GM12878 (cell line): ENCODE measurements at regions not wholly inside any gene's neighbourhood (a gene's known extent, or its start where the extent isn't known, plus 50 kb on each side); places are given as distances from the start of the nearest gene placed in this dataset.

ENCODE experiments used
- ATAC-seq: fragments of 200-7000 bp; cut with Tn5 transposase; 3 replicates; pipeline ENCODE4 v1.9.1; 2020; ENCODE audit warnings: mild to moderate bottlenecking, moderate library complexity
- BruUV-seq: library from RNA; stranded (reverse); fragments of 400-500 nt; replicated peaks from 2 replicates; lab custom pipeline; 2021; lab: Mats Ljungman, UMichigan
- CTCF ChIA-PET: fragments of 300-600 bp; sonication (Branson Sonifier 250); formaldehyde crosslinking; extraction: SDS; loops from one replicate; lab custom pipeline; 2021; ENCODE audit warnings: inconsistent platforms; lab: Yijun Ruan, JAX
- POLR2A ChIA-PET: fragments of 350-600 bp; formaldehyde crosslinking; extraction: SDS; loops from one replicate; lab custom pipeline; 2021; ENCODE audit warnings: inconsistent platforms; lab: Charles Lee
- RAD21 ChIA-PET: fragments of 300-600 bp; sonication (Branson Sonifier 250); formaldehyde crosslinking; loops from one replicate; lab custom pipeline; 2023; ENCODE audit warnings: antibody characterized with exemption; ENCODE audit not compliant: unreplicated experiment; lab: Charles Lee
- SMC1A ChIA-PET: fragments of 300-600 bp; sonication (Branson Sonifier 250); formaldehyde crosslinking; loops from one replicate; lab custom pipeline; 2023; ENCODE audit not compliant: unreplicated experiment, uncharacterized antibody; lab: Charles Lee
- DNase-seq: peaks from one replicate; pipeline ENCODE4 v3.0.0-alpha.2; 2011; ENCODE audit warnings: low read depth, low spot score
- FAIRE-seq: peaks from 3 replicates; lab custom pipeline; 2011; peaks lifted over from hg19 to GRCh38; lab: Jason Lieb, UNC
- H2AFZ ChIP-seq: 2 replicates; pipeline ENCODE4 v1.6.0; 2011; ENCODE audit warnings: low read depth, low read length, control low read depth; ENCODE audit not compliant: control insufficient read depth
- H3K27ac ChIP-seq: 2 replicates; pipeline ENCODE4 v1.5.1; 2011; ENCODE audit warnings: control low read depth; ENCODE audit not compliant: control insufficient read depth, insufficient read depth
- H3K27me3 ChIP-seq, 2 experiments: replicated peaks in 1 of 2; 2 replicates each; pipeline versions ENCODE4 v1.6.0 to v1.6.1; 2011; ENCODE audit warnings: low read length in 1 of 2; ENCODE audit not compliant: control insufficient read depth in 2 of 2, insufficient read depth in 2 of 2
- H3K36me3 ChIP-seq, 2 experiments: 2 replicates each; pipeline ENCODE4 v1.5.1; 2011; ENCODE audit warnings: low read length in 1 of 2; ENCODE audit not compliant: control insufficient read depth in 2 of 2, insufficient read depth in 2 of 2
- H3K4me1 ChIP-seq: 2 replicates; pipeline ENCODE4 v1.6.1; 2011; ENCODE audit warnings: mild to moderate bottlenecking, low read length, moderate library complexity, mixed read lengths; ENCODE audit not compliant: control insufficient read depth, insufficient read depth
- H3K4me2 ChIP-seq: 2 replicates; pipeline ENCODE4 v1.6.0; 2011; ENCODE audit warnings: control low read depth; ENCODE audit not compliant: control insufficient read depth, insufficient read depth
- H3K4me3 ChIP-seq: fragments of 200-600 bp; sonication (generic); 2 replicates; pipeline ENCODE4 v1.5.1; 2016
- H3K79me2 ChIP-seq: 2 replicates; pipeline ENCODE4 v1.6.0; 2011; ENCODE audit warnings: low read length; ENCODE audit not compliant: control insufficient read depth, insufficient read depth
- H3K9ac ChIP-seq: 2 replicates; pipeline ENCODE4 v1.8.0; 2011; ENCODE audit warnings: low read length, control low read depth, mixed read lengths; ENCODE audit not compliant: control insufficient read depth, insufficient read depth
- H3K9me3 ChIP-seq: replicated peaks from 3 replicates; pipeline ENCODE4 v1.5.1; 2011; ENCODE audit warnings: mild to moderate bottlenecking, low read length; ENCODE audit not compliant: control insufficient read depth, insufficient read depth
- H4K20me1 ChIP-seq: 2 replicates; pipeline ENCODE4 v1.6.0; 2011; ENCODE audit not compliant: control insufficient read depth, insufficient read depth
- BCL11A ChIP-seq: IDR thresholded peaks from 2 replicates; pipeline ENCODE4 v1.6.1; 2011; ENCODE audit warnings: low read depth, low read length
- BRCA1 ChIP-seq: IDR thresholded peaks from 2 replicates; pipeline ENCODE4 v1.6.1; 2011; ENCODE audit warnings: low read depth, low read length, improper control_type of control experiment
- JUND ChIP-seq: IDR thresholded peaks from 2 replicates; pipeline ENCODE4 v1.6.1; 2012; ENCODE audit warnings: low read depth, mild to moderate bottlenecking, low read length, improper control_type of control experiment, moderate library complexity
- KAT2A ChIP-seq: conservative IDR thresholded peaks from 2 replicates; pipeline ENCODE4 v1.6.1; 2011; ENCODE audit warnings: low read depth, low read length; ENCODE audit not compliant: control insufficient read depth
- NFXL1 ChIP-seq: fragments of 450-650 bp; IDR thresholded peaks from 2 replicates; pipeline ENCODE4 v1.6.1; 2017; ENCODE audit warnings: antibody characterized with exemption, mild to moderate bottlenecking, borderline replicate concordance
- NFYB ChIP-seq: IDR thresholded peaks from 2 replicates; pipeline ENCODE4 v1.6.1; 2011; ENCODE audit warnings: low read depth, mild to moderate bottlenecking, low read length, improper control_type of control experiment, moderate library complexity; ENCODE audit not compliant: insufficient read depth
- SKIL ChIP-seq: fragments of 450-650 bp; IDR thresholded peaks from 2 replicates; pipeline ENCODE4 v1.6.1; 2017; ENCODE audit warnings: mild to moderate bottlenecking, low read depth, inconsistent platforms; ENCODE audit not compliant: poor library complexity, severe bottlenecking
- SPI1 ChIP-seq: IDR thresholded peaks from 2 replicates; pipeline ENCODE4 v1.6.1; 2011; ENCODE audit warnings: low read depth, mild to moderate bottlenecking, low read length, moderate library complexity, borderline replicate concordance; ENCODE audit not compliant: insufficient read depth
- SREBF1 ChIP-seq: IDR thresholded peaks from 2 replicates; pipeline ENCODE4 v1.6.1; 2012; ENCODE audit warnings: mild to moderate bottlenecking, low read length
- SREBF2 ChIP-seq: IDR thresholded peaks from 2 replicates; pipeline ENCODE4 v1.6.1; 2012; ENCODE audit warnings: mild to moderate bottlenecking, low read length
- STAT1 ChIP-seq: fragments of 450-650 bp; conservative IDR thresholded peaks from 2 replicates; pipeline ENCODE4 v1.6.1; 2014; ENCODE audit warnings: antibody characterized with exemption, mild to moderate bottlenecking
- YY1 ChIP-seq: IDR thresholded peaks from 2 replicates; pipeline ENCODE4 v1.6.1; 2011; ENCODE audit warnings: low read depth, mild to moderate bottlenecking, low read length
- ZBTB33 ChIP-seq: fragments of 450-650 bp; IDR thresholded peaks from 2 replicates; pipeline ENCODE4 v1.6.1; 2017; ENCODE audit warnings: mild to moderate bottlenecking
- ZBTB4 ChIP-seq: fragments of 450-650 bp; formaldehyde crosslinking; IDR thresholded peaks from 2 replicates; pipeline ENCODE4 v1.4.0; 2022; ENCODE audit warnings: mild to moderate bottlenecking, moderate library complexity
- ZNF622 ChIP-seq: fragments of 450-650 bp; IDR thresholded peaks from 2 replicates; pipeline ENCODE4 v1.6.1; 2017; ENCODE audit warnings: mild to moderate bottlenecking, inconsistent platforms
- ZZZ3 ChIP-seq: IDR thresholded peaks from 2 replicates; pipeline ENCODE4 v1.6.1; 2011; ENCODE audit warnings: low read depth; ENCODE audit not compliant: control insufficient read depth, insufficient read length
- WGBS: methylation state at CpG from one replicate; pipeline ENCODE4 v1.1.6; 2016; ENCODE audit warnings: low lambda C conversion rate; ENCODE audit not compliant: insufficient replicate concordance, insufficient coverage; ENCODE audit errors: missing lambda C conversion rate; 5-methylcytosine and 5-hydroxymethylcytosine counted together
- in situ Hi-C: fragments of 300-500 bp; cut with MboI; formaldehyde crosslinking; loops from 9 replicates; pipeline ENCODE4 v1.14.3; 2018; ENCODE audit warnings: mixed read lengths
- intact Hi-C: fragments of 100-400 bp; cut with micrococcal nuclease; formaldehyde crosslinking; loops from one replicate; pipeline ENCODE4 v1.14.2; 2022; ENCODE audit not compliant: unreplicated experiment

- no TSS peak for BruUV-seq
- in situ Hi-C loops (no loop called here), intact Hi-C loops (no loop called here)
- no peak overlapping the region for H3K27ac ChIP-seq
- H4K20me1 ChIP-seq = no peaks in the 10 kb centered on the region
- no peak overlapping the region for H3K4me2 ChIP-seq
- DNase-seq (no peak), FAIRE-seq (no peak), ATAC-seq (no peak)
- H3K9ac ChIP-seq = no peak overlapping the region
- no peaks in the 10 kb centered on the region for H3K36me3 ChIP-seq
- H2AFZ ChIP-seq = no peak overlapping the region
- RAD21 ChIA-PET = interaction anchor here (1.0 kb wide), 1 partner anchor 36 kb away, joined by 4 read pairs; no protein-coding TSS in a partner anchor
- TF ChIP-seq BRCA1 = no peak
- TF ChIP-seq KAT2A = no peak
- no peak for TF ChIP-seq ZZZ3
- TF ChIP-seq SPI1 = no peak
- TF ChIP-seq NFXL1 = no peak
- no peak for TF ChIP-seq ZNF622
- no peak for TF ChIP-seq NFYB
- TF ChIP-seq SREBF2 = no peak
- TF ChIP-seq ZBTB4 (CRISPR knock-in tag) = no peak
- TF ChIP-seq JUND = no peak
- TF ChIP-seq STAT1 = no peak
- no peak for TF ChIP-seq YY1
- TF ChIP-seq ZBTB33 = no peak
- TF ChIP-seq SREBF1 = no peak
- TF ChIP-seq SKIL = no peak
- TF ChIP-seq BCL11A = no peak
- SMC1A ChIA-PET = interaction anchor here (1.5 kb wide), 1 partner anchor 11 kb away, joined by 6 read pairs; no protein-coding TSS in a partner anchor
- WGBS = 21% methylated on average over 6 of the region's 6 CpGs
- CTCF ChIA-PET = interaction anchor here (1.3 kb wide), 1 partner anchor 35 kb away, joined by 5 read pairs; no protein-coding TSS in a partner anchor
- POLR2A ChIA-PET = no interaction called here
- no peaks in the 10 kb centered on the region for H3K4me1 ChIP-seq
- H3K4me3 ChIP-seq = no peak overlapping the region
- no peaks in the 10 kb centered on the region; a peak in 1 of 4 replicates for H3K27me3 ChIP-seq
- H3K9me3 ChIP-seq = no peaks in the 10 kb centered on the region
- H3K79me2 ChIP-seq = no peaks in the 10 kb centered on the region
Observed at GRCh38 chr13:52932649-52933048, 84.2 kb upstream of the PCDH8 start.
